Stimulated activated CD4-positive, alpha-beta T cell treated with anti-CD3 and anti-CD28 coated beads, TNF-alpha, amount 100 ng/mL, for 48 hours (primary cell): ENCODE measurements at regions not wholly inside any gene's neighbourhood (a gene's known extent, or its start where the extent isn't known, plus 50 kb on each side); places are given as distances from the start of the nearest gene placed in this dataset.

Experiments used
- DNase-seq, 3 donors: peaks; one replicate each; pipeline ENCODE4 v3.0.0-alpha.2; 2020; ENCODE audit warnings: low read depth in 3 of 3

DNA sequence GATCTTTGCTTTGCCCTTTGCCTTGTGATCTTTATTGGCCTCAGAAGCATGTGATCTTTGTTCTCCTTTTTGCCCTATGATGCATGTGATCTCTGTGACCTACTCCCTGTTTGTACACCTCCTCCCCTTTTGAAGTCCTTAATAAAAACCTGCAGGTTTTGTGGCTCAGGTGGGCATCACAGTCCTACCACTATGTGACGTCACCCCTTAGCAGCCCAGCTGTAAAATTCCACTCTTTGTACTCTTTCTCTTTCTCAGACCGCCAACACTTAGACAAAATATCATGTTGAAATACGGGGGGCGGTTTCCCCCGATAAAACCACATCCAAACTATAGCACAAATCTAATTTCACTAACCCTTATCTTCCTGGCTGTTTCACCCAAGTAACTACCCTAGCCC is 76.7 kb upstream of the RAPGEF4 start:
- no peak for DNase-seq

- DNase-seq, result no peak
These were observed 73.5 kb upstream of the RAPGEF4 start for GRCh38 chr2:172662099-172662498.

DNA sequence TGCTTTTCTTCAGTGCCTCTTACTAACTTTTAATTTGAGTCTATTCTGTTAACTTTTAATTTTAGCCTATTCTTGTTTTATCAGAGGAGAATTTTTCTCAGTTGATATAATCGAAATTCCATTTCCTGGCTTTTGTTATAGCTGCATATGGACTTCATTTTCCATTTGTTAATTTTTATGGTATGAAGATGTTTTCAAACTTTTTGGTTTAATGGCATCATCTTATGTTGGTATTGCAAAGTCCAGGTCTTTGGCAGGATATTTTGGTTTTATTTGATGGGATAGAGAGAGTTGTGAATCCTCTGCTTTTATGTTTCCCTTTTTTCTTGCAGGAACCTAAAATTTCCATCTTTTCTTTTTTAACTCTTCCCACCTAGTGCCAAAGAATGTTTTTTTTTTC is 70.9 kb upstream of the RAPGEF4 start:
- no peak for DNase-seq

GRCh38 chr2:172667581-172668325 is 67.9 kb upstream of the RAPGEF4 start:
- DNase-seq, result no peak

- no peak for DNase-seq
These were observed 64.1 kb upstream of the RAPGEF4 start for GRCh38 chr2:172671501-172671900.

DNA sequence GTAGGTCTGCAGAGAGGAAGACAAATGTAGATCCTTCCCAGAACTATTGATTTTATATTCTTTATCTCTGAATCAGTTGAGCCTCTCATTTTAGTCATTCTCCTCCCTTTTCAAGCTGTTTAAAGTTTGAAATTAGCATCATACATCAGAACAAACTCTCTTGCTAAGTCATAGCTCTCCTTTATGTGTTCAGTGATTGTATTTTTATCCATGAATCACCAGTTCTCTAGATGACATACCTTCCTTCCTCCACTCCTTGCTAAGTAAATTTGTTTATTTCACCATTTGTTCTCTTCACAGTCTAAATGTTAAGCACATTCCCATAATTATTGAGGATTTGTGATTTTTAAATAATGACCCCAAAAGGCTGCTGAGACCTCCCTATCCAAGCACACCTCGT is 63.5 kb upstream of the RAPGEF4 start:
- DNase-seq, result no peak

GRCh38 chr2:172673056-172673683 is 62.5 kb upstream of the RAPGEF4 start:
- DNase-seq, result no peak

GRCh38 chr2:172674034-172674967 is 61.3 kb upstream of the RAPGEF4 start:
- DNase-seq, result peak in 2 of 3 donors; percentile 9 to 26

GRCh38 chr2:172674968-172675303 is 60.7 kb upstream of the RAPGEF4 start:
- no peak for DNase-seq

DNA sequence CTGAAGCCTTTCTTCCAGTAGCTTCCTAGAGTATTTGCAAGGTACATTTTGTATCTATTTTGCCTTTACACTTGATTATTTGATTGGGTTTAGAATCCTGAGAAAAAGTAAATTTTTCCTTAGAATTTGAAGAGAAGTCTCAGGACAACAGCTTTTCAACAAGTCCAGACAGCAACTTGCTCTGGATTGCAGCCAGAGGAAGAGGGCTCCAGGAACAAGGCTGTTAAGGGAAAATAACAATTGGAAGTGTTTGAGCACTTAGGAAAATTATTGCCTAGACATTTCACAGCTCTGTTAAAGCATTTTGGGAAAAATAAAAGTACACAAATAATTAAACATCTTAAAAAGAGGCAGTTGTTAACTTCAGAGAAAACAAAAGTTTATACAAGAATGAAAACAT is 58.3 kb upstream of the RAPGEF4 start:
- DNase-seq, result no peak

GRCh38 chr2:172680436-172681068 is 55.1 kb upstream of the RAPGEF4 start:
- DNase-seq, result no peak

DNA sequence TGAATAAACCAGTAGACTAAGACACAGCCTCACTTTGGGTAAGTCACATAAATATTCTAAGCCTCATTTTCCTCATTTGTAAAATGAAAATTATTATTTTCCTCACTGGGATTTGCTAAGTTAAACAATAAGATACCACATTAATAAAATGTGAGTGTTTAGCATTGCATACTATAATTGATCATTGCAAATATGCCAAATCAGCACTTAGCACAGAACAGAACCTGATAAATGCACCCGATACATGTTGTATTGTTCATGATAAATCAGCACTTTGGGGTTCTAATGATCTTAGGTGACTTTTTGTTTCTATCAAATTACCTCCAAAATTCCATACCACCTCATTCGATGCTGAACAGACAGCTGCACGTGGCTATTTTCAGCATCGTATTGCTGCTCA is 50.2 kb upstream of the RAPGEF4 start:
- DNase-seq, result no peak
